ENCODE measurements at regions not wholly inside any gene's neighbourhood (a gene's known extent, or its start where the extent isn't known, plus 50 kb on each side); places are given as distances from the start of the nearest gene placed in this dataset.
"Not testable (repeated sequence)": the region's sequence is repeated elsewhere in the genome, so short reads cannot be mapped to it uniquely, and the experiment has no call there.

GRCh38 chr9:39674437-39675210 is 319.2 kb downstream of the SPATA31A1 start:
- DNase-seq, result not testable (repeated sequence)

- DNase-seq, result not testable (repeated sequence)
Observed at GRCh38 chr9:39675211-39675553, 319.7 kb downstream of the SPATA31A1 start.

- DNase-seq, result not testable (repeated sequence)
Observed at GRCh38 chr9:39678534-39679263, 323.2 kb downstream of the SPATA31A1 start.

- not testable (repeated sequence) for DNase-seq
Observed at GRCh38 chr9:39680694-39681401, 325.4 kb downstream of the SPATA31A1 start.

- DNase-seq, result not testable (repeated sequence)
Observed at GRCh38 chr9:39728862-39729261, 373.4 kb downstream of the SPATA31A1 start.

GRCh38 chr9:39744898-39745297 is 389.4 kb downstream of the SPATA31A1 start:
- DNase-seq, result not testable (repeated sequence)

- DNase-seq, result not testable (repeated sequence)
Observed at GRCh38 chr9:39775570-39775969, 420.1 kb downstream of the SPATA31A1 start.

- not testable (repeated sequence) for DNase-seq
Observed at GRCh38 chr9:39791356-39791755, 435.9 kb downstream of the SPATA31A1 start.

- DNase-seq, result not testable (repeated sequence)
Observed at GRCh38 chr9:39797935-39798334, 442.5 kb downstream of the SPATA31A1 start.

GRCh38 chr9:39799252-39799651 is 443.8 kb downstream of the SPATA31A1 start:
- DNase-seq, result not testable (repeated sequence)

- DNase-seq, result not testable (repeated sequence)
Observed at GRCh38 chr9:39802561-39802960, 447.1 kb downstream of the SPATA31A1 start.

- DNase-seq, result peak; percentile 18 to 77 (median 40)
Observed at GRCh38 chr9:39809401-39810226, 454.1 kb downstream of the SPATA31A1 start.

- DNase-seq, result not testable (repeated sequence)
Observed at GRCh38 chr9:39810401-39810800, 454.9 kb downstream of the SPATA31A1 start.

- not testable (repeated sequence) for DNase-seq
Observed at GRCh38 chr9:39811615-39812014, 456.1 kb downstream of the SPATA31A1 start.

GRCh38 chr9:39828457-39828856 is 473.0 kb downstream of the SPATA31A1 start:
- DNase-seq, result not testable (repeated sequence)
